GM19455 (cell line): ENCODE measurements at regions not wholly inside any gene's neighbourhood (a gene's known extent, or its start where the extent isn't known, plus 50 kb on each side); places are given as distances from the start of the nearest gene placed in this dataset.
A peak's percentile ranks its signal among the peaks of the same experiment; 100 is the strongest.
"Not testable (repeated sequence)": the region's sequence is repeated elsewhere in the genome, so short reads cannot be mapped to it uniquely, and the experiment has no call there.

Source experiments
- ATAC-seq: cut with Tn5 transposase; IDR thresholded peaks from one replicate; pipeline ENCODE4 v1.9.1; 2021; ENCODE audit not compliant: unreplicated experiment

DNA sequence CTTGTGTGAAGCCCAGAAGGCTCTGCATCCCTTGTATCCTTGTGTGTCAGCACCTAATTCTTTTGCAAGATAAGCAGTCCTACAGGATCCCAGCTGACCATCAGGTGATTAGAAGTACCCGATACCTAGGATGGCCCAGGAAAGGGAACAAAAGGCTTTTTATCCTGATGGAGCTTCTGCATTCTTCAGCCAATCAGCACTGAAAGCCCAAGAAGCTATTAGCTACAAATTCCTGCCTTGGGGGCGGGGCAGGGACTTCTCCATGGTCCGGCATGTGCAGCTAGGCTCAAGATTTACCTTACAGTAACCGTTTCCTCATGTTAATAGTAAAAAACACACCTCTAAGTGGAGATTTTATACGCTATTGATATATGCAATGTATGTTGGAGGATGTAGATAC is 264.6 kb upstream of the THUMPD2 start:
- no peak for ATAC-seq

- no peak for ATAC-seq
Measured at GRCh38 chr2:40043191-40043590, 264.1 kb upstream of the THUMPD2 start.

DNA sequence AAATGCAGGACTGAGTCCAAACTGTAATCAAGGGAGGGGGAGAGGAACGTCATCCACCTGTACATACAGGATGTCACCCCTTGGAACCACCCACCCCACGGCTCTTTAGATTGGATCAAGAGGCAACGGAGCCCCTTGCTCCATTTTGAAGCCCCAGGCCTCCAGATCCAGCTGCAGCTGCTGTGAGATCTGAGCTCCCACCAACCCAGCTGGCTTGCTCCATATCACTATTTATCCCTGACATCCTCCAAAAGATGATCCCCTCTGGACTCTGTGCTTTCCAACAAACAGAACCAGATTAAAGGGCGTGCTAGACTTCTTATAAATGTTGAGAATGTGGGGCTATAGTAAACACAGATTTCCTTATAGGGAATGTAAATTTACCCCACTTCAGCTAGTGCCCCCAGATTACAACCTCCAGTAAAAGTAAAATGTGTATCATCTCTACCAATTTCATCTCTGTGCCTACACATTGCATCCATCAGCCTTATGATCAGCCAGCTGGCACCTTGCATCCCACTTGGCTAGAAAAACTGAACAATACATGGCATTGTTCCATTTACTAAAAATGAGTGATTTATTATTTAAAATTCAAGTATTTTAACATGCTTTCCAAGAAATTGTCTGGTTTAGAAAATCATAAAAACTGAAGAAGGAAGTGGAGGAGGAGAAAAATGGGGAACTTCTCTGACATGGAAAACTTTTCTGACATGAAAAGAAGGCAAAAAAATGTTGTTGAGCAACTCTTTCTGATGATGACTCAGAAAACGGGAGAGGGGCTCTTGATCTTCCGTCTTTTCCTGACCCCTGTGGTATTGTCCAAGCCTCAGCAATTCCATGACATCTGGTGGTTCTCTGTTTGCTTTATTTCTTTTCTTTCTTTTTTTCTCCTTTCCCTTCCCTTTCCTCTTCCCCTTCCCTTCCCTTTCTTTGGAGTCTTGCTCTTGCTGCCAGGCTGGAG is 262.6 kb upstream of the THUMPD2 start:
- ATAC-seq: no peak

DNA sequence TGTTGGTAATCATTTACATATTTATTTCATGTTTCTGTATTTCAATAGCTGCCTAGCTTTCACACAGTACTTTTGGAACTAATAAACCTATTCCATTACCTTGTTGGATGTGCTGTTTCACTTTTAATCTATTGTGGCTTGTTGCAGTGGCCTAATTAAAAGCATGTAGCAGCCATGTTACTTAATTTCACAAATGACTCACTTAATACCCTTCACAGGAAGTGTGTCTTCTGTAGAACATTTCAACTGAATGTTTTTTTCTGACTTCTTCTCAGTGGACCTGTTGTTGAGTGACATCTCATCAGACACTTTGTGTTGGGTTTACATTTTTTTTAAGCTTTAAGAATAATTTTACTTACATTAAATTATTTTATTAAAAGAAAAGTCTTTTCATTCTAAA is 260.5 kb upstream of the THUMPD2 start:
- no peak for ATAC-seq

DNA sequence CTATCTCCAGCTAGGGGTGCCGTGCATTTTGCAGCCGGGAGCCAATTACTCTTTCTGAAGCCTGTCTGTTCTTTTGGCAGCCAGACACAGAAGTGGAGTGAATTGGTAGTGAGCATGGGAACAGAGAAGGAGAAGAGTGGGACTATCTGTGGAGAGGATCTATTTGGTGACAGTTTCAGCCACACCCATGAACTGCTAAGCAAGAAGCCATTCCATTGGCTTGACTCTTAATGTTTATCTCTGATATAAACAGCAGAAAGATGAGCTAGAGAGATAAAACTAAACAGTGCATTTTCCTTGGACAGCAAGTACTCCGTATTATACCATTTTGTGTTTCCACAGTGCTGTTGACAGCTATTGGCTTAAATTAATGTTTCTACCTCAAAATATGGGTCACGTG is 259.6 kb upstream of the THUMPD2 start:
- ATAC-seq: no peak

DNA sequence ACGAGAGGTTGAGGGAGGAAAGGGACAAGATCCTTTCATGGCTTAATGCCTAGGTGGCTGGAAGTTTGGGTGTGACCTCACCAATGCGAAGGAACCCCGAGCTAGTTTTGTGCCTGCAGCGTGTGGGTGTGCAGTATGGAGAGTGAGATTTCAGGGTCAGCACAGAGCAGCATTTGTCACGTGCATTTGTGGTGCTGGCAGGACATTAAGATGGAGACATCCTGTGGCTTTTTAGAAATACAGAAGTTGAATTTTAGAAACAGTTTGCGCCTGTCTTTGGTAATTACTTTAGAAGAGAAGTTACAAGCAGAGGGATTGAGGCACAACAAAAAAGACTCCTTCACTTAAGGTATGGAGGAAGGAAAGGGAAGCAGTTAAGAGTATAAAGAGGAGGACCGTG is 258.2 kb upstream of the THUMPD2 start:
- no peak for ATAC-seq

DNA sequence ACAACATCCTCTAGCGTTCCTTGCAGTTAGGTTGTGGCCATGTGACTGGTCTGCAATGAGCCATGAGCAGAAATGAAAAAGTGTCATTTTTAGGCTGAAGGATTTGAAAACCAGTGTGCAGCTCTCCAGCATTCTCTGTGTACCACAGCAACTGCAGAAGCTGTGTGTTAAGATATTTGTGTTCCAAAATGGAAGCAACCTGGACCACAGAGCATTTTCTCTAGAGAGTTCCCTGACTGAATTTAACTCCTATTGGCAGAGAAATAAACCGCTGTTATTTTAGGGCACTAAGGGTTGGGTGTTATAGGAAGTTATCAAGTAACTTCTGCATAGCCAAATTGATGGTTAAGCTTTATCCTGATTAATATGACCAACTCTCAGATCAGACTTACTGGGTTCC is 257.2 kb upstream of the THUMPD2 start:
- ATAC-seq: no peak

DNA sequence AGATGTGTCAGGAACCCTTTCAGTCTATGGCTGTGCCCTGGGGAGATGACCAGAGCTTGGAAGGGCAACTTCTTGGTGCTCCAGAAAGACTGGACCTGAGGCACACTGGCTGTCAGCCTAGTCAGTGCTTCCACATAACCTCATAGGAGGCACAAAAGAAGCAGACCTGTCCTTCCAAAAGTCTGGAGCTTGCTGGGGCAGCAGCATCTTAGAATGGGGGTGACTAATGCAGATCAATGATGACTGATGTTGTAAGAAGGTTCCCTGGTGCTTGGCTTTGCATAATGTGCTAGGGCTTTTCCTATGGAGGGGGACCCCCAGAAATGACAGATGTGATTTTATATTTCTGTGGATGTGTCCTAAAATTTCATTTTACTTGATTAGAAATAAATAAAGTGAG is 255.7 kb upstream of the THUMPD2 start:
- ATAC-seq: no peak

GRCh38 chr2:40034198-40034597 is 255.1 kb upstream of the THUMPD2 start:
- ATAC-seq: no peak

DNA sequence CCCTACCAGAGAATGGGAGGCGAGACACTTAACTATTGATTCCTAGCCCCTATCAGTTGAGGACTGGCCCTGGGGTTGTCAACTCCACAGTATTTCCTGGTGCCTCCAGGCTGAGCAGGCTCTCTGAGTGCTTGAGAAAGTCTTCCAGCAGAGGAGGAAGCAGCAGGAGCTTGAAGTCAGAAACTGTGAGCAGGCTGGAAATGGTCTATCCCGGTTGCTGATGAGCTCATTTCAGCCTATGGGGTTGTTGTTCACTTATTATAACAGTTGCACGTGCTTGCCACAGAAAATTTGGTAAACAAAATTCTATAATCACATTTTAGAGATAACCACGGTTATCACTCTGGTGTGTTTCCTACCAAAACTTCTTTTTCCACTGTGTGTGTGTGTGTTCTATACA is 254.7 kb upstream of the THUMPD2 start:
- no peak for ATAC-seq

GRCh38 chr2:40032650-40033319 is 253.7 kb upstream of the THUMPD2 start:
- no peak for ATAC-seq

- no peak for ATAC-seq
Measured at GRCh38 chr2:40030456-40030975, 251.5 kb upstream of the THUMPD2 start.

GRCh38 chr2:40028792-40029488 is 249.9 kb upstream of the THUMPD2 start:
- ATAC-seq: peak; percentile 72

DNA sequence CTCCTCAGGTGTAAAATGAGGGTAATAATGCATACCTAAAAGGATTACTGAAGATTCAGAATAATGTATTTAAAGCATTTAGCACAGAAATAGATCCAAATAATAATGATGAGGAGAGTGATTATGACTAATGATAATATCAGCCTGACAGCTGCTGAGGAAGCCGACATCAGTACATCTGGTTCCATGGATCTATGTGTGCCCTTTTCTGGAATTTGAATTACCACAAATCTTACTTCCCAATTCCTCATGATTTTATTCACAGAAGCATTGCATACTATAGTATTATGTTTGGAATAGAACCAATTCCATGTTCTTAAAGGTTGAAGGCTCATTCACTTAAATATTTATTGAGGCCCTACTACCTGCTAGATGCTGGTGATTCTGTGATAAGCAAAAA is 248.9 kb upstream of the THUMPD2 start:
- no peak for ATAC-seq

- ATAC-seq: not testable (repeated sequence)
Measured at GRCh38 chr2:40025276-40025675, 246.2 kb upstream of the THUMPD2 start.

DNA sequence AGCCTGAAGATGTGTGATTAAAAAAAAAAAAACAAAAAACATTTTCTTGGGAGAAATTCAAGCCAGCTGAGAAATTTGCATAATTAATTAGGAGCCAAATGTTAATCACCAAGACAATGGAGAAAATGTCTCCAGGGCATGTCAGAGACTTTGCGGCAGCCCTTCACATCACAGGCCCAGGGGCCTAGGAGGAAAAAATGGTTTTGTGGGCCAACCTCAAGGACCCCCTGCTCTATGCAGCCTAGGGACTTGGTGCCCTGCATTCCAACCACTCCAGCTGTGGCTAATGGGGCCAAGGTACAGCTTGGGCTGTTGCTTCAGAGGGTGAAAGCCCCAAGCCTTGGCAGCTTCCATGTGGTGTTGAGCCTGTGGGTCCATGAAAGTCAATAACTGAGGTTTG is 241.9 kb upstream of the THUMPD2 start:
- no peak for ATAC-seq

GRCh38 chr2:40016151-40016885 is 237.3 kb upstream of the THUMPD2 start:
- ATAC-seq: no peak

GRCh38 chr2:40013962-40014361 is 234.9 kb upstream of the THUMPD2 start:
- not testable (repeated sequence) for ATAC-seq

DNA sequence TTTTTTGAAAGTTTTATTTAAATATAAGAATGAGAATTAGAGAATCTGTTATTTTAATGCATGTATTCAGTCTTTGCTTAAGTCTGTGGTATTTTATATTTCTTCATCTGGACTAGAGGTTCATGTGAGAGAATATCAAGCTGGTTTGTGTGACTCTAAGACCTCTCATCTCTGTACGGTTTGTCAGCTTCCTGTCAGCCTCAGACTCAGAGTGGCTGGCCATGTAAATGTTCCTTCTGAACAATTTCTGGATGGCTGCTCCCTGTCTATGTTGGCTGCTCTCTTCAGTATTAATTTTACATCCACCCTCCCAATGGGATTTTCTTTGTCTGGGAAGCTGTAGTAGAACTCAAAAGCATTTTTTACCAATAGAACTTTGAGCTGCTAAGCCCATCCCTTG is 225.3 kb upstream of the THUMPD2 start:
- ATAC-seq: no peak

DNA sequence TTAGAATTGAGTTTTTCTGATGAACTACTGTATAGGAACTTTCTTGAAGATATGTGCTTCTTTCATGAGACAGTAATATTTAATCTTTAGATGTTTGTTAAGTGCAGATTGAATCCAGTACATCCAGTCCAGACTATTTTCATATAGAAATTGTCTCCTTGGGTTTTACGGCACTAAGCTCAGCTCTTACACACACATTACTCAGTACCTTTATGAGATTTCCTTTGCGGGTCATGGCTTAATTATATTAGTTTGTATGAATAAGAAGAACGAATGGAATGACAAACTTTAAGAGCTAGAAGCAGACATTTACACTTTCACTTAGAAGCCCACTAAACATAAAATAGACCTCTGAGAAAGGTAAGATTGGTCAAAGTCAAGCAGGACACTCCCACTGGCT is 223.3 kb upstream of the THUMPD2 start:
- ATAC-seq: no peak

GRCh38 chr2:39999864-40000263 is 220.8 kb upstream of the THUMPD2 start:
- no peak for ATAC-seq
